ENCODE measurements at regions not wholly inside any gene's neighbourhood (a gene's known extent, or its start where the extent isn't known, plus 50 kb on each side); places are given as distances from the start of the nearest gene placed in this dataset.

- TF ChIP-seq TAF1 (IDR thresholded peaks at IDR 0.05; ENCODE audit: borderline replicate concordance, low read depth, low read length) (no peak), CTCF (IDR thresholded peaks at IDR 0.05) (no peak), EZH2phosphoT487 (IDR thresholded peaks at IDR 0.05; ENCODE audit: borderline replicate concordance, low read depth) (no peak), USF2 (IDR thresholded peaks at IDR 0.05; ENCODE audit: borderline replicate concordance, low read depth, low read length) (no peak), REST (IDR thresholded peaks at IDR 0.05; ENCODE audit: low read depth, low read length) (no peak), JUND (IDR thresholded peaks at IDR 0.05) (no peak), GABPA (IDR thresholded peaks at IDR 0.05; ENCODE audit: low read depth) (no peak), EP300 (IDR thresholded peaks at IDR 0.05; ENCODE audit: borderline replicate concordance in 1 of 2, low read depth in 1 of 2, low read length in 1 of 2) (no peak), ELF1 (IDR thresholded peaks at IDR 0.05) (no peak), PBX3 (IDR thresholded peaks at IDR 0.05) (no peak)
Measured at GRCh38 chr4:108256538-108256937, 87.8 kb upstream of the LEF1 start.
